ENCODE measurements at regions not wholly inside any gene's neighbourhood (a gene's known extent, or its start where the extent isn't known, plus 50 kb on each side); places are given as distances from the start of the nearest gene placed in this dataset.

DNA sequence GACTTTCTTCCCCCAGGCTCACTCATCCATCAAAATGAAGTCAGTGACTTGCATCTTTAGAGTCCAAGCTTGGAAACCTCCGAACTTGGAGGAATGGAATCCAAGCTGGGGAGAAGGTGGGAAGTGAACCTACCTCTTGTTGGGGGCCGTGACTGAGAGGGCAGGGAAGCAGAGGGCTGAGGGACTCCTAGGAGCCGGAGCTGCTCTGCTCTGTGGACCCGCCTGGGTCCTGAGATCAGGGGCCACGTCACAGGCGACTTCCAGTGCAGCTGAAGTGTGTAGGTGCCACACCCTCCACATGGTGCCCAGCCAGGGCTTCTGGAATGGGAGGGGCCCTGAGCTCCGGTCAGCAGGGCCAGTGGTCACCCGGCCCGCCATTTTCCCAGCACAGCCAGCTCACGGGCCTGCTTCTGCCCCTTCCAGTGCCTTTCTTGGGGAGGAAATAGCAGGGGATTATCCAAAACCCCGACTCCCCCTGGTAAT, 63.4 kb upstream of the OTOS start:
- in situ Hi-C loops (cut with MboI; ENCODE audit: low pct_ligation_motif_present in 1 of 4, low pct_unique_long_range_greater_than_20kb in 1 of 4, low sequenced_read_pairs in 3 of 4) = no loop called here
- intact Hi-C loops (cut with DNase I; ENCODE audit: low total_unique reads) = no loop called here
- WGBS, 2 donors (ENCODE audit: low coverage in 1 of 2) = 67% methylated on average over 11 of the region's 11 CpGs; no CpG with 5 or more reads in 1 of the 2 donors

GRCh38 chr2:240204431-240205276, 64.2 kb upstream of the OTOS start:
- Histone ChIP-seq H3K9me3 (no peaks in the 10 kb centered on the region), H3K4me1 (no peaks in the 10 kb centered on the region), H3K36me3 (no peaks in the 10 kb centered on the region), H3K27me3 (no peaks in the 10 kb centered on the region), H3K27ac (no peak overlapping the region), H3K4me3 (no peak overlapping the region)
- TF ChIP-seq EP300 (IDR thresholded peaks at IDR 0.05; ENCODE audit: low read depth) (no peak), POLR2A (IDR thresholded peaks at IDR 0.05) (no peak)
- no peak for DNase-seq
- intact Hi-C loops (cut with DNase I; ENCODE audit: low total_unique reads) (no loop called here), in situ Hi-C loops (cut with MboI; ENCODE audit: low pct_ligation_motif_present in 1 of 4, low pct_unique_long_range_greater_than_20kb in 1 of 4, low sequenced_read_pairs in 3 of 4) (no loop called here)
- WGBS, 2 donors (ENCODE audit: low coverage in 1 of 2) = 79% methylated on average over 17 of the region's 17 CpGs; no CpG with 5 or more reads in 1 of the 2 donors

More for the DNA sequence above, 63.4 kb upstream of the OTOS start:
- Histone ChIP-seq H3K36me3 (no peaks in the 10 kb centered on the region), H3K4me1 (no peaks in the 10 kb centered on the region), H3K27me3 (no peaks in the 10 kb centered on the region), H3K4me3 (no peak overlapping the region), H3K9me3 (no peaks in the 10 kb centered on the region), H3K27ac (no peak overlapping the region)
- no peak for DNase-seq
- TF ChIP-seq POLR2A (IDR thresholded peaks at IDR 0.05) (no peak), EP300 (IDR thresholded peaks at IDR 0.05; ENCODE audit: low read depth) (no peak), POLR2AphosphoS5 (IDR thresholded peaks at IDR 0.05) (no peak)
- TF ChIP-seq, protein P1, sequence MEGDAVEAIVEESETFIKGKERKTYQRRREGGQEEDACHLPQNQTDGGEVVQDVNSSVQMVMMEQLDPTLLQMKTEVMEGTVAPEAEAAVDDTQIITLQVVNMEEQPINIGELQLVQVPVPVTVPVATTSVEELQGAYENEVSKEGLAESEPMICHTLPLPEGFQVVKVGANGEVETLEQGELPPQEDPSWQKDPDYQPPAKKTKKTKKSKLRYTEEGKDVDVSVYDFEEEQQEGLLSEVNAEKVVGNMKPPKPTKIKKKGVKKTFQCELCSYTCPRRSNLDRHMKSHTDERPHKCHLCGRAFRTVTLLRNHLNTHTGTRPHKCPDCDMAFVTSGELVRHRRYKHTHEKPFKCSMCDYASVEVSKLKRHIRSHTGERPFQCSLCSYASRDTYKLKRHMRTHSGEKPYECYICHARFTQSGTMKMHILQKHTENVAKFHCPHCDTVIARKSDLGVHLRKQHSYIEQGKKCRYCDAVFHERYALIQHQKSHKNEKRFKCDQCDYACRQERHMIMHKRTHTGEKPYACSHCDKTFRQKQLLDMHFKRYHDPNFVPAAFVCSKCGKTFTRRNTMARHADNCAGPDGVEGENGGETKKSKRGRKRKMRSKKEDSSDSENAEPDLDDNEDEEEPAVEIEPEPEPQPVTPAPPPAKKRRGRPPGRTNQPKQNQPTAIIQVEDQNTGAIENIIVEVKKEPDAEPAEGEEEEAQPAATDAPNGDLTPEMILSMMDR (IDR thresholded peaks at IDR 0.05) = no peak

- H3K4me3 ChIP-seq = no peak overlapping the region
- no peaks in the 10 kb centered on the region for H3K27me3 ChIP-seq
- DNase-seq = no peak
- H3K27ac ChIP-seq = no peak overlapping the region
- 55% methylated on average over 3 of the region's 3 CpGs; no CpG with 5 or more reads in 1 of the 2 donors for WGBS, 2 donors (ENCODE audit: low coverage in 1 of 2)
- no peaks in the 10 kb centered on the region for H3K36me3 ChIP-seq
- H3K9me3 ChIP-seq = no peaks in the 10 kb centered on the region
- H3K4me1 ChIP-seq = no peaks in the 10 kb centered on the region
- TF ChIP-seq POLR2AphosphoS5 (IDR thresholded peaks at IDR 0.05) = no peak
- intact Hi-C loops (cut with DNase I; ENCODE audit: low total_unique reads) = no loop called here
- in situ Hi-C loops (cut with MboI; ENCODE audit: low pct_ligation_motif_present in 1 of 4, low pct_unique_long_range_greater_than_20kb in 1 of 4, low sequenced_read_pairs in 3 of 4) = no loop called here
These were observed 64.9 kb upstream of the OTOS start for GRCh38 chr2:240205348-240205747.

GRCh38 chr2:240205772-240206171, 65.3 kb upstream of the OTOS start:
- in situ Hi-C loops (cut with MboI; ENCODE audit: low pct_ligation_motif_present in 1 of 4, low pct_unique_long_range_greater_than_20kb in 1 of 4, low sequenced_read_pairs in 3 of 4) (no loop called here), intact Hi-C loops (cut with DNase I; ENCODE audit: low total_unique reads) (no loop called here)
- Histone ChIP-seq H3K4me3 (no peak overlapping the region), H3K27ac (no peak overlapping the region), H3K27me3 (no peaks in the 10 kb centered on the region), H3K9me3 (no peaks in the 10 kb centered on the region), H3K36me3 (no peaks in the 10 kb centered on the region), H3K4me1 (no peaks in the 10 kb centered on the region)
- TF ChIP-seq POLR2A (IDR thresholded peaks at IDR 0.05) (no peak), POLR2AphosphoS5 (IDR thresholded peaks at IDR 0.05) (no peak), EP300 (IDR thresholded peaks at IDR 0.05; ENCODE audit: low read depth) (no peak)
- TF ChIP-seq, protein P1 (IDR thresholded peaks at IDR 0.05) = no peak
- 14 to 16% methylated on average over 2 of the region's 2 CpGs for WGBS, 2 donors (ENCODE audit: low coverage in 1 of 2)
- DNase-seq = no peak

GRCh38 chr2:240206630-240207029, 66.2 kb upstream of the OTOS start:
- Histone ChIP-seq H3K27me3 (no peaks in the 10 kb centered on the region), H3K4me1 (no peaks in the 10 kb centered on the region)

More at GRCh38 chr2:240206630-240207029, 66.2 kb upstream of the OTOS start:
- in situ Hi-C loops (cut with MboI; ENCODE audit: low pct_ligation_motif_present in 1 of 4, low pct_unique_long_range_greater_than_20kb in 1 of 4, low sequenced_read_pairs in 3 of 4) = no loop called here
- DNase-seq = no peak
- 93 to 97% methylated on average over 4 of the region's 4 CpGs for WGBS, 2 donors (ENCODE audit: low coverage in 1 of 2)
- TF ChIP-seq POLR2A (IDR thresholded peaks at IDR 0.05) (no peak), EP300 (IDR thresholded peaks at IDR 0.05; ENCODE audit: low read depth) (no peak), POLR2AphosphoS5 (IDR thresholded peaks at IDR 0.05) (no peak)
- TF ChIP-seq, protein P1 (IDR thresholded peaks at IDR 0.05) = no peak
- H3K36me3 ChIP-seq = no peaks in the 10 kb centered on the region
- H3K9me3 ChIP-seq = no peaks in the 10 kb centered on the region
- H3K27ac ChIP-seq = no peak overlapping the region
- intact Hi-C loops (cut with DNase I; ENCODE audit: low total_unique reads) = no loop called here
- H3K4me3 ChIP-seq = no peak overlapping the region
